Neural crest cell (in vitro differentiated cells): ENCODE measurements at regions not wholly inside any gene's neighbourhood (a gene's known extent, or its start where the extent isn't known, plus 50 kb on each side); places are given as distances from the start of the nearest gene placed in this dataset.
"Not testable (repeated sequence)": the region's sequence is repeated elsewhere in the genome, so short reads cannot be mapped to it uniquely, and the experiment has no call there.

Experiments used
- DNase-seq: peaks from one replicate; pipeline ENCODE4 v3.0.0; 2021; ENCODE audit warnings: low read depth, mixed read lengths, low spot score
- H3K27ac Mint-ChIP-seq: one replicate; pipeline ENCODE4 v1.8.0; 2021; ENCODE audit warnings: mild to moderate bottlenecking, mixed read lengths; ENCODE audit not compliant: unreplicated experiment
- H3K27me3 Mint-ChIP-seq: 2 replicates; pipeline ENCODE4 v1.8.0; 2021; ENCODE audit warnings: low read depth, mild to moderate bottlenecking, mixed read lengths
- H3K36me3 Mint-ChIP-seq: 2 replicates; pipeline ENCODE4 v1.8.0; 2021; ENCODE audit warnings: low read depth, mild to moderate bottlenecking, mixed read lengths
- H3K4me1 Mint-ChIP-seq: 2 replicates; pipeline ENCODE4 v1.8.0; 2021; ENCODE audit warnings: mixed read lengths
- H3K4me3 Mint-ChIP-seq: one replicate; pipeline ENCODE4 v1.8.0; 2021; ENCODE audit warnings: mild to moderate bottlenecking, mixed read lengths
- H3K9me3 Mint-ChIP-seq: 2 replicates; pipeline ENCODE4 v1.8.0; 2021; ENCODE audit warnings: mixed read lengths
- CTCF ChIP-seq: fragments of 200-600 bp; sonication (generic); conservative IDR thresholded peaks from 2 replicates; pipeline ENCODE4 v1.5.0; 2021; ENCODE audit warnings: antibody characterized with exemption, mild to moderate bottlenecking

- DNase-seq, result no peak
- Mint-ChIP-seq H3K4me1 (peaks cover 11% of the 10 kb centered on the region), H3K36me3 (peaks cover 2% of the 10 kb centered on the region), H3K4me3 (no peak overlapping the region), H3K27me3 (no peaks in the 10 kb centered on the region), H3K9me3 (no peaks in the 10 kb centered on the region), H3K27ac (no peak overlapping the region)
- TF ChIP-seq CTCF, result no peak
Observed at GRCh38 chr18:11368020-11368419, 218.7 kb upstream of the PIEZO2 start.

- TF ChIP-seq CTCF, result no peak
- peaks cover 4% of the 10 kb centered on the region for H3K9me3 Mint-ChIP-seq
- no peak overlapping the region for H3K4me3 Mint-ChIP-seq
- DNase-seq, result no peak
- peaks cover 2% of the 10 kb centered on the region for H3K36me3 Mint-ChIP-seq
- peaks cover 11% of the 10 kb centered on the region for H3K4me1 Mint-ChIP-seq
- H3K27ac Mint-ChIP-seq, result peak overlapping the region; percentile 65
- no peaks in the 10 kb centered on the region for H3K27me3 Mint-ChIP-seq
Observed at GRCh38 chr18:11367351-11367750, 218.0 kb upstream of the PIEZO2 start.

GRCh38 chr18:11366410-11366809 lies 217.0 kb upstream of the PIEZO2 start:
- Mint-ChIP-seq H3K4me1 (peaks cover 11% of the 10 kb centered on the region), H3K4me3 (no peak overlapping the region), H3K27ac (no peak overlapping the region), H3K9me3 (peaks cover 6% of the 10 kb centered on the region), H3K27me3 (no peaks in the 10 kb centered on the region), H3K36me3 (peaks cover 2% of the 10 kb centered on the region)
- no peak for DNase-seq
- no peak for TF ChIP-seq CTCF

- no peaks in the 10 kb centered on the region for H3K27me3 Mint-ChIP-seq
- peaks cover under 1% of the 10 kb centered on the region for H3K36me3 Mint-ChIP-seq
- no peak overlapping the region for H3K4me3 Mint-ChIP-seq
- H3K27ac Mint-ChIP-seq, result no peak overlapping the region
- no peak for TF ChIP-seq CTCF
- no peak for DNase-seq
- H3K9me3 Mint-ChIP-seq, result peaks cover 6% of the 10 kb centered on the region
- H3K4me1 Mint-ChIP-seq, result peaks cover 11% of the 10 kb centered on the region
Observed at GRCh38 chr18:11362856-11363255, 213.5 kb upstream of the PIEZO2 start.

GRCh38 chr18:11361862-11362261 lies 212.5 kb upstream of the PIEZO2 start:
- H3K27me3 Mint-ChIP-seq, H3K9me3 Mint-ChIP-seq, H3K4me1 Mint-ChIP-seq, H3K27ac Mint-ChIP-seq, DNase-seq, H3K36me3 Mint-ChIP-seq, H3K4me3 Mint-ChIP-seq: not testable (repeated sequence)

- H3K9me3 Mint-ChIP-seq, result peaks cover 9% of the 10 kb centered on the region
- no peaks in the 10 kb centered on the region for H3K27me3 Mint-ChIP-seq
- TF ChIP-seq CTCF, result no peak
- no peaks in the 10 kb centered on the region for H3K4me1 Mint-ChIP-seq
- H3K27ac Mint-ChIP-seq, result no peak overlapping the region
- H3K4me3 Mint-ChIP-seq, result no peak overlapping the region
- DNase-seq, result no peak
- H3K36me3 Mint-ChIP-seq, result no peaks in the 10 kb centered on the region
Observed at GRCh38 chr18:11357678-11358077, 208.3 kb upstream of the PIEZO2 start.

- not testable (repeated sequence) for H3K4me3 Mint-ChIP-seq, DNase-seq, H3K27me3 Mint-ChIP-seq, H3K4me1 Mint-ChIP-seq, H3K27ac Mint-ChIP-seq
- H3K36me3 Mint-ChIP-seq, result peaks cover 14% of the 10 kb centered on the region
- peaks cover 16% of the 10 kb centered on the region for H3K9me3 Mint-ChIP-seq
Observed at GRCh38 chr18:11344576-11344975, 195.2 kb upstream of the PIEZO2 start.
